ENCODE measurements at regions not wholly inside any gene's neighbourhood (a gene's known extent, or its start where the extent isn't known, plus 50 kb on each side); places are given as distances from the start of the nearest gene placed in this dataset.

DNA sequence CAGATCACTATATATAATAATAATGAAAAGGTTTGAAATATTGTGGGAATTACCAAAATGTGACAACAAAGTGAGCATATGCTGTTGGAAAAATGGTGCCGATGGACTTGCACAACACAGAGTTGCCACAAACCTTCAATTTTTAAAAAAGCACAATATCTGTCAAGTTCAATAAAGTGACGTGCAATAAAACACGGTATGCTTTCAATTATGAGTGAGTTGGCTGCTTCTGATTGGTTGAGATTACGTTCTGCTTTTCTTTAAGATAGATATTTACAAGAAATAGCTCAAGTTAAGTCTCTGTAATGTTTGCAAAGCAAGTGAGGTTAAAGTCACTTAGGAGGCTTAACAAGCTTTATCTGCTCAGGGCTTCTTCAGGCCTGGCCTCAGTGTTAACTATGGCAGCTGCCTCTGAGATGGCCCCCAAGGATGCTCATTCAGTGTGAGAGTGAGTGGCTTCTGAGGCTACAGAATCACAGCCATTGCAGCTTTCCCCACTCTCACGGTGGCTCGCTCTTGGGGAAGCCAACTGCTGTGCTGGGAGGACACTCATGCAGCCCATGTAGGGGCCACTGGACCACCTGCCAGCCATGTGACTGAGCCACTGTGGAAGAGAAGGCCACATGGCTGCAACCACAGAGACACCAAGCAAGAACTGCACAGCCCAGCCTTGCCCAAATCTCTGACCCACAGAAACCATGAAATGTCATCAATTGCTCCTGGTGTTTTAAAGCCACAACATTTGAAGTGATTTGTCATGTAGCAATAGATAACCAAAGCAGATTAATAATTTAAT lies 78.3 kb upstream of the TMEM72 start:
- 83% methylated on average over 6 of the region's 6 CpGs for WGBS, 2 donors
- H3K36me3 ChIP-seq (ENCODE audit: control insufficient read depth in 2 of 2, insufficient read depth in 2 of 2, low read length in 1 of 2): no peaks in the 10 kb centered on the region
- no peaks in the 10 kb centered on the region for H3K27me3 ChIP-seq (ENCODE audit: control insufficient read depth in 1 of 2, insufficient read depth in 2 of 2, low read length in 2 of 2)
- no peak overlapping the region for H3K4me3 ChIP-seq (ENCODE audit: low read depth in 1 of 2, low read length in 2 of 2)
- no peak overlapping the region for H3K27ac ChIP-seq (ENCODE audit: low read depth in 2 of 2, low read length in 1 of 2)
- no peaks in the 10 kb centered on the region for H3K9me3 ChIP-seq (ENCODE audit: control insufficient read depth in 2 of 2, insufficient read depth in 1 of 2, low read depth in 1 of 2, low read length in 1 of 2)
- no peaks in the 10 kb centered on the region for H3K4me1 ChIP-seq (ENCODE audit: control insufficient read depth in 2 of 2, insufficient read depth in 2 of 2, low read length in 1 of 2)

DNA sequence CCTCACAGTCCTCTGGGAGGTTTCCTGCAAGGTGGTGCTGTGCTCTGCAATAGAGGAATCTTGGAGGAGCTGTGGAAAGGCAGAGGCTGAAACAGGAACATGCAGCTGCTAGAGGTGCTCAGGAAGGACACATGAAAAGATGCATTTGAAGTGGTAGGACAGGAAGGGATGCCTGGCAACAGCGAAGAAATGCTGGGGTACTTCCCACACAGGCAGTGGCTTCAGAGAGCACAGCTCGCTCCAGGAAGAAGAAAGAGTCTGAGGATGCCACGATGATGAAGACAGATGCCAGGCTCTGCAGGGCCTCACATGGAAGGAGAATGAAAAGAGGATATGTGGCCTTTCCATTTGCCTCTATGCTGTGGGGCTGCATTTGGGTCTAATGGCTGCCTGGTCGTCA lies 77.0 kb upstream of the TMEM72 start:
- Histone ChIP-seq H3K9me3 (ENCODE audit: control insufficient read depth in 2 of 2, insufficient read depth in 1 of 2, low read depth in 1 of 2, low read length in 1 of 2) (no peaks in the 10 kb centered on the region), H3K4me3 (ENCODE audit: low read depth in 1 of 2, low read length in 2 of 2) (no peak overlapping the region), H3K27me3 (ENCODE audit: control insufficient read depth in 1 of 2, insufficient read depth in 2 of 2, low read length in 2 of 2) (no peaks in the 10 kb centered on the region), H3K36me3 (ENCODE audit: control insufficient read depth in 2 of 2, insufficient read depth in 2 of 2, low read length in 1 of 2) (no peaks in the 10 kb centered on the region), H3K27ac (ENCODE audit: low read depth in 2 of 2, low read length in 1 of 2) (no peak overlapping the region), H3K4me1 (ENCODE audit: control insufficient read depth in 2 of 2, insufficient read depth in 2 of 2, low read length in 1 of 2) (no peaks in the 10 kb centered on the region)
- 74 to 80% methylated on average over 4 of the region's 4 CpGs for WGBS, 2 donors

DNA sequence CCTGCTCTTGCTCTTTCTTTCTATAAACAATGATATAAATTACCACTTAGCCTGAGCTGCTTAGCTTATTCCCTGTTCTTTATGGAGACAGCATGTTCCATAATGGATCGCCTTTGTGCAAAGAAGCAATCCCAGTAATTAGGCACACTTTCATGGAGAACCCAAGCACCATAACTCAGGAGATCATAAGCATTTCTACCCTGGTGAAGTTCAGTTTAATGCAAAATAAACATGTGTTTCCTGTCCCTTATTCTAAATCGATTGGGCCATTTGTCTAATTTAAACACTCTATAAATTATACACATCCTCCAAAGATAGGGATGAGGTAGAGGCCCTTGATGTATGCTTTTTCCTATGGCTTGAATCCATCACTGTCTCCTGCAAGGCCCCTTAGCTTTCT lies 75.8 kb upstream of the TMEM72 start:
- Histone ChIP-seq H3K27ac (ENCODE audit: low read depth in 2 of 2, low read length in 1 of 2) (no peak overlapping the region), H3K9me3 (ENCODE audit: control insufficient read depth in 2 of 2, insufficient read depth in 1 of 2, low read depth in 1 of 2, low read length in 1 of 2) (no peaks in the 10 kb centered on the region), H3K27me3 (ENCODE audit: control insufficient read depth in 1 of 2, insufficient read depth in 2 of 2, low read length in 2 of 2) (no peaks in the 10 kb centered on the region), H3K36me3 (ENCODE audit: control insufficient read depth in 2 of 2, insufficient read depth in 2 of 2, low read length in 1 of 2) (no peaks in the 10 kb centered on the region), H3K4me1 (ENCODE audit: control insufficient read depth in 2 of 2, insufficient read depth in 2 of 2, low read length in 1 of 2) (no peaks in the 10 kb centered on the region), H3K4me3 (ENCODE audit: low read depth in 1 of 2, low read length in 2 of 2) (no peak overlapping the region)
- 70 to 77% methylated on average over 2 of the region's 2 CpGs for WGBS, 2 donors

DNA sequence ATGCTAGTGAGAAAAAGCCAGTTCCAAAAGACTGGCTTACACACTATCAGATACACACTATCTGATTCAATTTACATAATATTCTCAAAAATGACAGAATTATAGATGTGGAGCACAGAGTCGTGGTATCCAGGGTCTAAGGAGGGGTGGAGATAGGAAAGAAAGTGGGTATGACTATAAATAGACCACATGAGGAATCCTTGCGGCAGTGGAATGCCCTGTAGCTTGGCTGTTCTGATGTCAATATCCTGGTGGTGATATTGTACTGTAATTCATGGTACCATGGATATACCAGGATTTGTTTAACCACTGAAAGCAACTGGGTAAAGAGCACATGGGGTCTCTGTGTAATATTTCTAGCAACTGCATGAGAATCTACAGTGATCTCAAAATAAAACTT lies 67.7 kb upstream of the TMEM72 start:
- Histone ChIP-seq H3K36me3 (ENCODE audit: control insufficient read depth in 2 of 2, insufficient read depth in 2 of 2, low read length in 1 of 2) (no peaks in the 10 kb centered on the region), H3K4me3 (ENCODE audit: low read depth in 1 of 2, low read length in 2 of 2) (no peak overlapping the region), H3K27ac (ENCODE audit: low read depth in 2 of 2, low read length in 1 of 2) (no peak overlapping the region), H3K9me3 (ENCODE audit: control insufficient read depth in 2 of 2, insufficient read depth in 1 of 2, low read depth in 1 of 2, low read length in 1 of 2) (no peaks in the 10 kb centered on the region), H3K27me3 (ENCODE audit: control insufficient read depth in 1 of 2, insufficient read depth in 2 of 2, low read length in 2 of 2) (no peaks in the 10 kb centered on the region), H3K4me1 (ENCODE audit: control insufficient read depth in 2 of 2, insufficient read depth in 2 of 2, low read length in 1 of 2) (no peaks in the 10 kb centered on the region)
- 51 to 78% methylated on average over 2 of the region's 2 CpGs for WGBS, 2 donors

DNA sequence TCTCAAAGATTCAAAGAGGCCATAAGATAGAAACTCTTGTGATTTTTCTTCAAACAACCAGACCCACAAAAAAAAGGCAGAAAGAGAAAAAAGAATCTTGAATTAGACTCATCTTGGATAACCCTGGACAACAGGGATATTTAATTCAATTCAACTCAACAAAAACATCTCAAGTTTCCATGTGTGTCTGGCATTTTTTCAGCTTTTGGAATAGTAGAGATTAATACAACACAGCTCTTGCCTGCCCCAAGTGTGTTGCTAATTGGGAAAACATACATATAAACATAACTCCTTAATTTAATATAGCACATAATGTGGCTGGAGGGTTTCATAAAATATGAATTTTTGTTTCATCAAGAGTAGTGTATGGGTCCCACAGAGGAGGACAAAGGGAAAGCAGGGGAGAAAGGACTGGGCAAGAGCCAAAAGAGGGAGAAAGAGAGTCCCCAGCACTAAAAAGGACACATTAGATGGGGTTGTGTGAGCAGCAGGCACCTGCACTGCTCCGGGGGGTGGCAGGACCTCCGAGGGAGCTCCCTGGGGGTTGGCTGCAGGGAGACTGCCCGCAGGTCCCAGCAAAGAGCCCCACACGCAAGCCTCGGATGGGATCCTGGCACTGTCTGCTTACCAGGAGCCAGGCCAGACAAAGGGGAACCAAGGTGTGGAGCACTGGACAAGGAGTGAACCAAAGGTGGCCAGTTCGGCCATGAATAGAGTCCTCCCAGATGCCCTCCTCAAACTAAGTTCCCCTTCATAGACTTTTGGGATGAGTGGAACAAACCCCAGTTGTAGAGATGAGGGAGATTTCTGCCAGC lies 65.6 kb upstream of the TMEM72 start:
- H3K27ac ChIP-seq (ENCODE audit: low read depth in 2 of 2, low read length in 1 of 2): no peak overlapping the region
- H3K4me1 ChIP-seq (ENCODE audit: control insufficient read depth in 2 of 2, insufficient read depth in 2 of 2, low read length in 1 of 2): no peaks in the 10 kb centered on the region
- no peaks in the 10 kb centered on the region for H3K36me3 ChIP-seq (ENCODE audit: control insufficient read depth in 2 of 2, insufficient read depth in 2 of 2, low read length in 1 of 2)
- no peak overlapping the region for H3K4me3 ChIP-seq (ENCODE audit: low read depth in 1 of 2, low read length in 2 of 2)
- 79 to 84% methylated on average over 6 of the region's 6 CpGs for WGBS, 2 donors
- no peaks in the 10 kb centered on the region for H3K27me3 ChIP-seq (ENCODE audit: control insufficient read depth in 1 of 2, insufficient read depth in 2 of 2, low read length in 2 of 2)
- no peaks in the 10 kb centered on the region for H3K9me3 ChIP-seq (ENCODE audit: control insufficient read depth in 2 of 2, insufficient read depth in 1 of 2, low read depth in 1 of 2, low read length in 1 of 2)

DNA sequence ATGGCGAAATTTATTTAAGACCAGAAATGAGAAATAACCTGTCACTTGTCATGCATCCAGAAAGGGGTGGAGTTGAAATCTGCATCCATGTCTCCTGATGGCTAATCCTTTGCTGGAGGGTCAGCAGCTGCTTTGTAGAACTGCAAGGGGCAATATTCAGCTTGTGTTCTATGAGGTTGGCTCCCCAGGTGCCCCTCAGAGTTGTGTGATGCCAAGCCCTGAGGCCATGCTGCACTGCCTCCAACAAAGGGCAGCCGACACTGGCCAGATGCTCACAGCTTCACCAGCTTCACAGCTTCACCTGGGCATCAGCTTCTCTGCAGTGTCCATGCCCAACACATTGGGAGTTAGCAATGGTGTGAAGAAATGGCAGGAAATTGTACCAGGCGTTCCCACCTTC lies 64.0 kb upstream of the TMEM72 start:
- Histone ChIP-seq H3K4me3 (ENCODE audit: low read depth in 1 of 2, low read length in 2 of 2) (no peak overlapping the region), H3K9me3 (ENCODE audit: control insufficient read depth in 2 of 2, insufficient read depth in 1 of 2, low read depth in 1 of 2, low read length in 1 of 2) (no peaks in the 10 kb centered on the region), H3K27ac (ENCODE audit: low read depth in 2 of 2, low read length in 1 of 2) (no peak overlapping the region), H3K27me3 (ENCODE audit: control insufficient read depth in 1 of 2, insufficient read depth in 2 of 2, low read length in 2 of 2) (no peaks in the 10 kb centered on the region), H3K36me3 (ENCODE audit: control insufficient read depth in 2 of 2, insufficient read depth in 2 of 2, low read length in 1 of 2) (no peaks in the 10 kb centered on the region), H3K4me1 (ENCODE audit: control insufficient read depth in 2 of 2, insufficient read depth in 2 of 2, low read length in 1 of 2) (no peaks in the 10 kb centered on the region)
- WGBS, 2 donors: 89 to 91% methylated on average over 3 of the region's 3 CpGs

DNA sequence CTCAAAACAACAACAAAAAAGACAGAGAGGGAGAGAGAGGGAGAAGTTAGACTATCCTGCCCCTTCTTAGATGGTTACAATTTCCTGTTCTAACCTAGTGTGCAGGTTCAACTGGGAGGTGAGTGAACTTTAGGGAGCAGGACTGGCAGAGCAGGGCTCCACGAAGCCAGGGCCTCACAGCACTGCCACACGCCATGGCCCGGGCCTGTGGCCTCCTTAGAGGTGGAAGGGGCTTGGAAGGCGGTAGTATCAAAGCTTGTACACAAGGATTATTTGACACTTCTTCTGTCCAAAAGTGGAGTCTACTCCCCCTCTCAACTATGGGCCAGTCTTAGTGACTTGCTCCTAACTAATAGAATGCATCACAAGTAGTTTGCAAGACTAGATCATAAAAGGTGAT lies 62.9 kb upstream of the TMEM72 start:
- WGBS, 2 donors: 88 to 89% methylated on average over 4 of the region's 4 CpGs
- no peaks in the 10 kb centered on the region for H3K4me1 ChIP-seq (ENCODE audit: control insufficient read depth in 2 of 2, insufficient read depth in 2 of 2, low read length in 1 of 2)
- H3K27me3 ChIP-seq (ENCODE audit: control insufficient read depth in 1 of 2, insufficient read depth in 2 of 2, low read length in 2 of 2): no peaks in the 10 kb centered on the region
- no peak overlapping the region for H3K27ac ChIP-seq (ENCODE audit: low read depth in 2 of 2, low read length in 1 of 2)
- no peaks in the 10 kb centered on the region for H3K9me3 ChIP-seq (ENCODE audit: control insufficient read depth in 2 of 2, insufficient read depth in 1 of 2, low read depth in 1 of 2, low read length in 1 of 2)
- no peak overlapping the region for H3K4me3 ChIP-seq (ENCODE audit: low read depth in 1 of 2, low read length in 2 of 2)
- H3K36me3 ChIP-seq (ENCODE audit: control insufficient read depth in 2 of 2, insufficient read depth in 2 of 2, low read length in 1 of 2): no peaks in the 10 kb centered on the region

DNA sequence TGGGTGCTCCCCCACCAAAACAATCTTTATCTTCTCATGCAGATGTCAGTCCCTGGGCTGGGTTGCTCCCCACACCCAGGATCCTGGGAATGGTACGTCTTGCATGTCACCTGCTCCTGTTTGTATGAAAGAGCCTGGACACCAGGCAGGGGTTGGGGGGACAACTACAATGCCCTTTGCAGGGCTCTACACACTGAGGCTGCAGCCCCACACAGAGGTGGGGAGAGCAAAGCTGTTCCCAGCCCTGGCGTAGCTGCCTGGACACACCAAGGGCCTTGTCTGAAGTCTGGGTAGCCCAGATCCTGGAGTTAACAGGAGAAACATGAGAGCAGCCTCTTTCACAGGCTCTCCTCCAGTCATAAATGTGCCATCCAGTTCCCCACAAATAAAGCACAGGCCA lies 61.2 kb upstream of the TMEM72 start:
- H3K36me3 ChIP-seq (ENCODE audit: control insufficient read depth in 2 of 2, insufficient read depth in 2 of 2, low read length in 1 of 2): no peaks in the 10 kb centered on the region
- H3K4me3 ChIP-seq (ENCODE audit: low read depth in 1 of 2, low read length in 2 of 2): no peak overlapping the region
- H3K9me3 ChIP-seq (ENCODE audit: control insufficient read depth in 2 of 2, insufficient read depth in 1 of 2, low read depth in 1 of 2, low read length in 1 of 2): no peaks in the 10 kb centered on the region
- H3K27me3 ChIP-seq (ENCODE audit: control insufficient read depth in 1 of 2, insufficient read depth in 2 of 2, low read length in 2 of 2): no peaks in the 10 kb centered on the region
- WGBS, 2 donors: 83 to 89% methylated on average over 2 of the region's 2 CpGs
- H3K27ac ChIP-seq (ENCODE audit: low read depth in 2 of 2, low read length in 1 of 2): no peak overlapping the region
- no peaks in the 10 kb centered on the region for H3K4me1 ChIP-seq (ENCODE audit: control insufficient read depth in 2 of 2, insufficient read depth in 2 of 2, low read length in 1 of 2)

DNA sequence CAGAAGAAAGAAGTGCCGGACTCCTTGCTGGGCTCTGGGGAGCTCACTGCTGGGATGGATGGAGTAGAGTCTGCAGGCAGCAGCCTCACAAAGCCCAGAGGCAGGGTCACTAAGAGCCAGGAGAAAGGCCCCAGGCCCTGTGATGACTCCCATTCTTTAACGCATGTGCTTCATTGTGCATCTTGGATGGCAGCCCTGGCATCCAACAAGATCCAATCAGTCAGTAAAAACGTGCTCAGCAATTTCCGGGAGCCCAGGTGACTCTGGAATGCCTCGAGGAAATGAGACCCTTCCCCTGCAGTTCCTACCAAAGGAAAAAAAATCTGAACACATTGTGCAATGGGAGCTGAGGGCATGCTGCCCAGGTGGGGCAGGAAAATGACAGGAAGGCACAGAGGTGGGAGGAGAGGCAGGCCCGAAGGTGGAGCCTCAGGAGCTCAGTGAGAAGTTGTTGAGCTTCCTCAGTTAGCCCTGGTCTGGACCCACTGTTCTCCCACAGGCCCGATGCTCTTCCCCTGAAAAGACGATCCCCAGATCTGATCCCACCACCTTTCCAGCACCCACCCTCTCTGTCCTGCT lies 60.7 kb upstream of the TMEM72 start:
- WGBS, 2 donors: 68 to 70% methylated on average over 8 of the region's 8 CpGs
- Histone ChIP-seq H3K27ac (ENCODE audit: low read depth in 2 of 2, low read length in 1 of 2) (no peak overlapping the region), H3K36me3 (ENCODE audit: control insufficient read depth in 2 of 2, insufficient read depth in 2 of 2, low read length in 1 of 2) (no peaks in the 10 kb centered on the region), H3K4me1 (ENCODE audit: control insufficient read depth in 2 of 2, insufficient read depth in 2 of 2, low read length in 1 of 2) (no peaks in the 10 kb centered on the region), H3K9me3 (ENCODE audit: control insufficient read depth in 2 of 2, insufficient read depth in 1 of 2, low read depth in 1 of 2, low read length in 1 of 2) (no peaks in the 10 kb centered on the region), H3K27me3 (ENCODE audit: control insufficient read depth in 1 of 2, insufficient read depth in 2 of 2, low read length in 2 of 2) (no peaks in the 10 kb centered on the region), H3K4me3 (ENCODE audit: low read depth in 1 of 2, low read length in 2 of 2) (no peak overlapping the region)

Measured in esophagus (tissue), 2 donors.